HepG2 (cell line): ENCODE measurements at regions not wholly inside any gene's neighbourhood (a gene's known extent, or its start where the extent isn't known, plus 50 kb on each side); places are given as distances from the start of the nearest gene placed in this dataset.

Experiments
- ATAC-seq: fragments of 200-7000 bp; cut with Tn5 transposase; 3 replicates; pipeline ENCODE4 v1.9.1; 2020; ENCODE audit warnings: mild to moderate bottlenecking, moderate library complexity
- BruUV-seq: library from RNA; stranded (reverse); fragments of 400-500 nt; replicated peaks from 2 replicates; lab custom pipeline; 2021; lab: Mats Ljungman, UMichigan
- CTCF ChIA-PET: fragments of 300-600 bp; formaldehyde crosslinking; extraction: SDS; loops from one replicate; lab custom pipeline; 2021; ENCODE audit warnings: low total read pairs, inconsistent platforms, low intra/inter-chr PET ratio; lab: Yijun Ruan, JAX
- POLR2A ChIA-PET: fragments of 350-600 bp; sonication (Branson Sonifier 250); formaldehyde crosslinking; loops from one replicate; lab custom pipeline; 2020; ENCODE audit warnings: antibody characterized with exemption, inconsistent platforms; lab: Yijun Ruan, JAX
- DNase-seq: peaks from one replicate; pipeline ENCODE4 v3.0.0-alpha.2; 2015; ENCODE audit warnings: low spot score
- FAIRE-seq: peaks from 3 replicates; lab custom pipeline; 2011; peaks lifted over from hg19 to GRCh38; lab: Jason Lieb, UNC
- H2AFZ ChIP-seq: one replicate; pipeline ENCODE4 v1.6.1; 2011; ENCODE audit warnings: low read length, inconsistent platforms
- H3K27ac ChIP-seq: fragments of 300-600 bp; 3 replicates; pipeline ENCODE4 v1.8.0; 2011; ENCODE audit warnings: mixed run types, mild to moderate bottlenecking, mixed read lengths, low read length, inconsistent platforms; ENCODE audit not compliant: insufficient read depth; ENCODE audit errors: extremely low read length
- H3K27me3 ChIP-seq, 2 experiments: fragments of 200-600 bp in 1 of 2; 2 replicates in 1 of 2; 3 replicates in 1 of 2; pipeline versions ENCODE4 v1.6.0 to v1.8.0; 2011; ENCODE audit warnings: low read length in 2 of 2, mild to moderate bottlenecking in 2 of 2, moderate library complexity in 2 of 2, inconsistent platforms in 1 of 2; ENCODE audit not compliant: insufficient read depth in 2 of 2, control insufficient read depth in 1 of 2
- H3K36me3 ChIP-seq, 2 experiments: fragments of 200-600 bp in 1 of 2; replicated peaks in 1 of 2; 2 replicates in 1 of 2; 3 replicates in 1 of 2; pipeline versions ENCODE4 v1.5.1 to v1.8.0; 2011; ENCODE audit warnings: low read length in 2 of 2, inconsistent platforms in 1 of 2; ENCODE audit not compliant: insufficient read depth in 2 of 2, control insufficient read depth in 1 of 2
- H3K4me1 ChIP-seq: 2 replicates; pipeline ENCODE4 v1.5.1; 2012; ENCODE audit warnings: low read length, inconsistent platforms; ENCODE audit not compliant: insufficient read depth
- H3K4me2 ChIP-seq: 2 replicates; pipeline ENCODE4 v1.6.0; 2011; ENCODE audit warnings: low read depth, low read length, inconsistent platforms
- H3K4me3 ChIP-seq, 3 experiments: fragments of 200-600 bp in 1 of 3; sonication (generic), shearing (Covaris generic) in 1 of 3; replicated peaks in 1 of 3; 2 replicates each; pipeline ENCODE4 v1.5.1; 2011 to 2016; ENCODE audit warnings: low read length in 3 of 3, inconsistent platforms in 2 of 3, low read depth in 2 of 3, mild to moderate bottlenecking in 2 of 3, control low read depth in 1 of 3, mixed read lengths in 1 of 3; ENCODE audit not compliant: insufficient read depth in 1 of 3
- H3K79me2 ChIP-seq: one replicate; pipeline ENCODE4 v1.6.1; 2011; ENCODE audit warnings: low read length, inconsistent platforms; ENCODE audit not compliant: insufficient read depth
- H3K9ac ChIP-seq: 2 replicates; pipeline ENCODE4 v1.6.0; 2011; ENCODE audit warnings: mild to moderate bottlenecking, low read depth, low read length, inconsistent platforms; ENCODE audit not compliant: insufficient read depth
- H3K9me3 ChIP-seq: 2 replicates; pipeline ENCODE4 v1.5.1; 2012; ENCODE audit warnings: mild to moderate bottlenecking, low read length
- H4K20me1 ChIP-seq: 2 replicates; pipeline ENCODE4 v1.6.0; 2011; ENCODE audit warnings: inconsistent platforms, mild to moderate bottlenecking, low read length, moderate library complexity; ENCODE audit not compliant: insufficient read depth
- GATAD1 ChIP-seq: IDR thresholded peaks from 2 replicates; pipeline ENCODE4 v1.6.1; 2016; ENCODE audit warnings: missing genetic modification reagents, missing compliant biosample characterization
- NKX3-1 ChIP-seq: sonication (generic); formaldehyde crosslinking; IDR thresholded peaks from 2 replicates; pipeline ENCODE4 v1.5.0; 2020; ENCODE audit warnings: missing genetic modification reagents
- PHB2 ChIP-seq: fragments of 450-650 bp; IDR thresholded peaks from 2 replicates; pipeline ENCODE4 v1.6.1; 2018; ENCODE audit not compliant: partially characterized antibody
- REPIN1 ChIP-seq: sonication (generic); formaldehyde crosslinking; IDR thresholded peaks from 2 replicates; pipeline ENCODE4 v1.8.0; 2022; ENCODE audit warnings: missing genetic modification reagents, low read depth, mild to moderate bottlenecking, borderline replicate concordance
- RORA ChIP-seq: sonication (generic); formaldehyde crosslinking; IDR thresholded peaks from 2 replicates; pipeline ENCODE4 v1.5.0; 2020; ENCODE audit warnings: mild to moderate bottlenecking, missing genetic modification reagents, moderate library complexity
- TAF15 ChIP-seq: fragments of 200-400 bp; formaldehyde crosslinking; IDR thresholded peaks from one replicate; pipeline ENCODE4 v1.6.1; 2018; ENCODE audit warnings: mild to moderate bottlenecking, low read depth, low read length; ENCODE audit not compliant: poor library complexity, severe bottlenecking
- TRIM24 ChIP-seq: sonication (generic); formaldehyde crosslinking; IDR thresholded peaks from 2 replicates; pipeline ENCODE4 v1.8.0; 2022; ENCODE audit warnings: mild to moderate bottlenecking, missing genetic modification reagents
- YEATS2 ChIP-seq: sonication (generic); formaldehyde crosslinking; IDR thresholded peaks from 2 replicates; pipeline ENCODE4 v1.4.0; 2020; ENCODE audit warnings: missing genetic modification reagents, borderline replicate concordance
- ZFP82 ChIP-seq: sonication (generic); formaldehyde crosslinking; IDR thresholded peaks from 2 replicates; pipeline ENCODE4 v1.5.1; 2020; ENCODE audit warnings: mild to moderate bottlenecking, missing genetic modification reagents, borderline replicate concordance
- ZSCAN25 ChIP-seq: sonication (generic); formaldehyde crosslinking; IDR thresholded peaks from 2 replicates; pipeline ENCODE4 v1.8.0; 2022; ENCODE audit warnings: mild to moderate bottlenecking, missing genetic modification reagents
- WGBS: methylation state at CpG from one replicate; pipeline ENCODE4 v1.1.6; 2017; ENCODE audit warnings: low lambda C conversion rate; 5-methylcytosine and 5-hydroxymethylcytosine counted together
- in situ Hi-C: cut with HindIII; loops from 2 replicates; pipeline ENCODE4 v1.10.0; 2017; ENCODE audit warnings: low pct_unique_long_range_greater_than_20kb; ENCODE audit not compliant: extremely low pct_ligation_motif_present
- intact Hi-C: fragments of 100-400 bp; cut with micrococcal nuclease; formaldehyde crosslinking; loops from one replicate; pipeline ENCODE4 v1.10.0; 2022; ENCODE audit not compliant: unreplicated experiment
- TF ChIP-seq, protein P1 (sequence below): IDR thresholded peaks from 2 replicates; pipeline ENCODE4 v1.6.1; 2018; ENCODE audit warnings: missing genetic modification reagents

DNA sequence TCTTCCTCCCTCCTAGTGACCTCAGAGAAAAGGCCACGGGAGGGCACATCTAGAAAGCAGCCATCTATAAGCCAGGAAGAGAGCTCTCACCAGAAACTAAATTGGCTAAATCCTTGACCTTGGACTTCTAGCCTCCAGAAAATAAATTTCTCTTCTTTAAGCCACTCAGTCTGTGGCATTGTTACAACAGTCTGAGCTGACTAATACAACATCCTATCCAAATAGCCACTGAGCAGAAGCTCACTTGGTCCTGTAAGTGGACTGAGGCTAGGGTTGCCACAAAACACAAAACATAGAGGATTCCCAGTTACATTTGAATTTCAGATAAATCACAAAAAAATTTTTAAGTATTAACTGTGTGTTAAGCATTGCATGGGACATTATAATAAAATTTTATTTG is 383.4 kb downstream of the MLLT3 start:
- Histone ChIP-seq H3K79me2 (no peaks in the 10 kb centered on the region), H3K4me1 (no peaks in the 10 kb centered on the region), H3K27me3 (peaks cover 0 to 3% of the 10 kb centered on the region in 2 experiments; a peak in 1 of 5 replicates), H3K4me2 (no peak overlapping the region), H2AFZ (no peak overlapping the region), H4K20me1 (no peaks in the 10 kb centered on the region), H3K9me3 (no peaks in the 10 kb centered on the region), H3K27ac (no peak overlapping the region), H3K9ac (no peak overlapping the region), H3K4me3 (no peak overlapping the region), H3K36me3 (no peaks in the 10 kb centered on the region)
- TF ChIP-seq ZFP82 (CRISPR knock-in tag) (no peak), YEATS2 (CRISPR knock-in tag) (no peak), PHB2 (no peak), TRIM24 (CRISPR knock-in tag) (no peak), TAF15 (no peak), REPIN1 (CRISPR knock-in tag) (no peak), RORA (no peak), GATAD1 (CRISPR knock-in tag) (no peak), NKX3-1 (no peak), ZSCAN25 (CRISPR knock-in tag) (no peak)
- TF ChIP-seq, protein P1, sequence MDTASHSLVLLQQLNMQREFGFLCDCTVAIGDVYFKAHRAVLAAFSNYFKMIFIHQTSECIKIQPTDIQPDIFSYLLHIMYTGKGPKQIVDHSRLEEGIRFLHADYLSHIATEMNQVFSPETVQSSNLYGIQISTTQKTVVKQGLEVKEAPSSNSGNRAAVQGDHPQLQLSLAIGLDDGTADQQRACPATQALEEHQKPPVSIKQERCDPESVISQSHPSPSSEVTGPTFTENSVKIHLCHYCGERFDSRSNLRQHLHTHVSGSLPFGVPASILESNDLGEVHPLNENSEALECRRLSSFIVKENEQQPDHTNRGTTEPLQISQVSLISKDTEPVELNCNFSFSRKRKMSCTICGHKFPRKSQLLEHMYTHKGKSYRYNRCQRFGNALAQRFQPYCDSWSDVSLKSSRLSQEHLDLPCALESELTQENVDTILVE (CRISPR knock-in tag) = no peak
- 0% methylated on average over 1 of the region's 1 CpG for WGBS
- in situ Hi-C loops (no loop called here), intact Hi-C loops (no loop called here)
- CTCF ChIA-PET = no interaction called here
- POLR2A ChIA-PET = no interaction called here
- no peak for ATAC-seq
- no peak for DNase-seq
- no peak for FAIRE-seq
- no TSS peak for BruUV-seq
